ENCODE measurements at regions not wholly inside any gene's neighbourhood (a gene's known extent, or its start where the extent isn't known, plus 50 kb on each side); places are given as distances from the start of the nearest gene placed in this dataset.

- no peaks in the 10 kb centered on the region for H3K4me1 Mint-ChIP-seq
- no peak for ATAC-seq
- DNase-seq (ENCODE audit: low spot score), result no peak
- H3K4me3 Mint-ChIP-seq, result no peak overlapping the region
- H3K27ac Mint-ChIP-seq, result no peak overlapping the region
- POLR2A ChIA-PET, result no interaction called here
- CTCF ChIA-PET, result interaction anchor here (0.7 kb wide), 1 partner anchor 61 kb away, joined by 3 read pairs; no protein-coding TSS in a partner anchor
- H3K27me3 Mint-ChIP-seq (ENCODE audit: low read depth), result no peaks in the 10 kb centered on the region; the same call in 1 of the 2 replicates
- no peaks in the 10 kb centered on the region for H3K36me3 Mint-ChIP-seq
- H3K9me3 Mint-ChIP-seq, result peaks cover 4% of the 10 kb centered on the region; the same call in 1 of the 2 replicates
- TF ChIP-seq ZNF512 (CRISPR knock-in tag; IDR thresholded peaks at IDR 0.05; ENCODE audit: borderline replicate concordance) (no peak), ZNF263 (CRISPR knock-in tag; IDR thresholded peaks at IDR 0.05; ENCODE audit: low read depth) (no peak), ATF3 (CRISPR knock-in tag; conservative IDR thresholded peaks at IDR 0.05) (no peak), HMGXB4 (CRISPR knock-in tag; IDR thresholded peaks at IDR 0.05) (no peak), ZNF425 (CRISPR knock-in tag; conservative IDR thresholded peaks at IDR 0.05) (no peak), STAT6 (CRISPR knock-in tag; conservative IDR thresholded peaks at IDR 0.05; ENCODE audit: low read depth) (no peak), CDX4 (CRISPR knock-in tag; IDR thresholded peaks at IDR 0.05; ENCODE audit: borderline replicate concordance) (no peak), SP1 (CRISPR knock-in tag; conservative IDR thresholded peaks at IDR 0.05) (no peak), ZMAT4 (CRISPR knock-in tag; IDR thresholded peaks at IDR 0.05) (no peak), PRRX2 (CRISPR knock-in tag; IDR thresholded peaks at IDR 0.05) (no peak), AFF4 (CRISPR knock-in tag; IDR thresholded peaks at IDR 0.05; ENCODE audit: borderline replicate concordance) (no peak), FOXP4 (CRISPR knock-in tag; IDR thresholded peaks at IDR 0.05) (no peak), USF1 (CRISPR knock-in tag; IDR thresholded peaks at IDR 0.05) (no peak), NFATC4 (CRISPR knock-in tag; IDR thresholded peaks at IDR 0.05) (no peak), ZNF232 (CRISPR knock-in tag; IDR thresholded peaks at IDR 0.05) (no peak), GABPB1 (CRISPR knock-in tag; IDR thresholded peaks at IDR 0.05) (no peak), NFYB (CRISPR knock-in tag; conservative IDR thresholded peaks at IDR 0.05; ENCODE audit: low read depth) (no peak), FOXJ3 (CRISPR knock-in tag; IDR thresholded peaks at IDR 0.05; ENCODE audit: borderline replicate concordance) (no peak), ZBTB21 (CRISPR knock-in tag; IDR thresholded peaks at IDR 0.05; ENCODE audit: borderline replicate concordance) (no peak)
These were observed 128.0 kb downstream of the KIF20B start for GRCh38 chr10:89829262-89829886.

Data from WTC11 (cell line).